SH-SY5Y (cell line): ENCODE measurements at regions not wholly inside any gene's neighbourhood (a gene's known extent, or its start where the extent isn't known, plus 50 kb on each side); places are given as distances from the start of the nearest gene placed in this dataset.

ENCODE experiments used
- GATA2 ChIP-seq: IDR thresholded peaks from 2 replicates; pipeline ENCODE4 v1.6.1; 2011; ENCODE audit warnings: mild to moderate bottlenecking, low read depth, low read length
- GATA3 ChIP-seq: IDR thresholded peaks from 2 replicates; pipeline ENCODE4 v1.6.1; 2011; ENCODE audit warnings: low read depth, mild to moderate bottlenecking, low read length, moderate library complexity

DNA sequence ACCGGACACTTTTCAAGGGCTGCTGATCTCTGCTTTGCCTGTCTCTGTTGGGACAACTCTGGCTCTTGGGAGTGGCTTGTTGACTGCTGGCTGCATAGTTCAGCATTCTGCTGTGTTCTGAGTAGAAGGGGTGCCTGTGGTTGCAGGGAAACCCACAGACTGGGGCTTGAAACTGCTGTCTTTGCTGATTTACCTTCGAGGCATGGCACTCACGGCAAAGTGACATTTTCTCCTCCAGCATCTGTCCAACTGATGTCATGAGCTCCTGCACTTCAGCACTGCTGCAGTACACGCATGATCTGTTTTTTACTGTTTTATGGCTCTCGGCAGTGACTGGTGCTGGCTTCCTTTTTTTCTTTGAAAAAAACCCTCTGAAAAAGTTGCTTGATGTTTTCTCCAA, 69.2 kb downstream of the SPATA31D1 start:
- TF ChIP-seq GATA2 (no peak), GATA3 (no peak)
